ENCODE measurements at regions not wholly inside any gene's neighbourhood (a gene's known extent, or its start where the extent isn't known, plus 50 kb on each side); places are given as distances from the start of the nearest gene placed in this dataset.

DNA sequence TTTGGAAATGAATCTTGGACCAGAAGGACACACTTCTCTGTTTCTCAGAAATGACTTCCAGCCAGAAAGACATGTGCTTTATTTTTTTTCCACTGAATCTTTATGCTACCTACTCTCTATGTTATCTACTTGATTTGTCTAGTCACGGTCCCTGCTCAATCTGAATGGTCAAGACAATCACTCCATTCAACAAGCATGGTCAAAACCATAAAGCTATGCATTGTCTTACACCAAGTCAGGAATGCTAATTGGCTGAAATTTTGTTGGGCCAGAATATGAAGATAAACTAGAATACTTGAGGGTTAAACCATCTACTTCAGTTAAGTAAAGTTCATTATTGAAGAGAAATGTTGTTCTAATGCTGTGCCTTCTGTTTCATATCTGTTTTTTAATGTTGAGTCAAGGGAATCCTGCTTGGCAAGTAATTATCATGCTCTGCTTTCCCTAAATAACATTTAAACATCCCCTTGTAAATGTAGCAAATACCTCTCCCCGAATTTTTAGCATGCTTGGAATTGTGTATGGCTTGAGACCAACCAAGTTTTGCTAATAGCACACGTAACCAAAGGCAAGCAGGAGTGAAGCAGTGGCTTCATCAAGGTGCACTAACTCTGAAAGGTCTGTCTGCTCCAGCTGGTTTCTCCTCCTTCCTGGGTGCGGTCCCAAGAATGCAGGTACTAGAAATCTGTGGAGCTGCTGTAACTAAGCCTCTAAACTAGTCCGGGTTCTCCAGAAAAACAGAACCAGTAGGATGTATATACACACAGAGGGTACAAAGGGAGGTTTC, 190.3 kb upstream of the CDYL start:
- no peak for DNase-seq

- no peak for DNase-seq
Measured at GRCh38 chr6:4584801-4585200, 191.4 kb upstream of the CDYL start.

GRCh38 chr6:4582506-4583417, 193.4 kb upstream of the CDYL start:
- DNase-seq = peak; percentile 76

- DNase-seq = no peak
Measured at GRCh38 chr6:4581468-4582385, 194.5 kb upstream of the CDYL start.

GRCh38 chr6:4580361-4580760, 195.8 kb upstream of the CDYL start:
- DNase-seq = no peak

DNA sequence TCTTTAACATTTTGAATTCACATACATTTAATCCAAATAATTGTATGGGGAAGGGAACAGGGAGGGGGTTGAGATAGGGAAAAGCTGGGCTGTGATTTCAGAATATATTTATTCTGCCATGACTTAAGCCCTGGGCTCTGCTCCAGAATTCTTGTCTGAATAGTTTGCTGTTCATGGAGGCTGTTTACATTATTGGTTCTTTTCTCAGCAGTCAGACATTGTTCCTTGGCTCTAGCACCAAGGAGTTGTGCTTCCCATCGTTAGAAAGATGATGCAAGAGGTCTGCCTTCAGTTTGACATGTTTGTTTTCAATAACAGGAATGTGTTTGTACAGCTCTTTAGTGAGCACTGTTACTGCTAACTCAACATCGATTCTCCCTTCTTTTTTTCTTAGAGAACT, 198.8 kb upstream of the CDYL start:
- no peak for DNase-seq

- DNase-seq = no peak
Measured at GRCh38 chr6:4575714-4576113, 200.5 kb upstream of the CDYL start.

- DNase-seq = no peak
Measured at GRCh38 chr6:4574007-4574406, 202.2 kb upstream of the CDYL start.

DNA sequence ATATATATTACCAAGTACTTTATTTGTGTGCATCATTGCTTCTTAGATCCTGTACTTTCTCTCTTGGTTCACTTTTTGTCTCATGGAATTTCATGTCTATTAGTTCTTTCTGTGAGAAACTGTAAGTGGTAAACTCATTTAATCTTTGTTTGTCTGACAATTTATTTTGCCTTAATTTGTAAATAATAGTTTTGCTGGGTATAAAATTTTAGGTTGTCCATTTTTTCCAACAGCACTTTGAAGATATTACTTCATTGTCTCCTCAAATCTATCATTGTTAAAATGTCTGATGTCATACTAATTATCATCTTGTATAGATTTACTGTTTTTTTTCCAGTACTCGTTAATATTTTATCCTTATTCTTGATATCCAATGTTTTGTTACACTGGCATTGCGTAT, 205.2 kb upstream of the CDYL start:
- no peak for DNase-seq

GRCh38 chr6:4568138-4568537, 208.1 kb upstream of the CDYL start:
- no peak for DNase-seq

DNA sequence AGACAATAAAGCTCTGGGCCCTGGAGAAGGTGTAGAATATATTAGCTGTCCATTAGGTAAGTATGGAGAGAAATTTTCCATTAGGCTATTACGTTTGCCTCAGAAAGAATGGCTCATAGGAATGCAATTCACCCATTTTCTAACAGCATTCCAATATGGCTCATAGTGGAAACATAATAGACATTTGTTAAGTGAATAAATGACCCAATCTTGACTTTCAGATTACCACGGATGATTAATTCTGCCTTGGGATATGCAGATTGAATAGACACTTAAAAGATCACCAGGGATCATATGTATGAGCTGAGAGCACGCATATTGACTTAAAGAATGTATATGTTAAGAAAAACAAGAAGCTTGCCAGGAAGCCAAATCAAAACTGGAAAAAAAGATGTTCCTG, 209.1 kb upstream of the CDYL start:
- no peak for DNase-seq

GRCh38 chr6:4565301-4566250, 210.6 kb upstream of the CDYL start:
- no peak for DNase-seq

GRCh38 chr6:4564801-4565271, 211.4 kb upstream of the CDYL start:
- DNase-seq = no peak

- no peak for DNase-seq
Measured at GRCh38 chr6:4563877-4564276, 212.3 kb upstream of the CDYL start.

DNA sequence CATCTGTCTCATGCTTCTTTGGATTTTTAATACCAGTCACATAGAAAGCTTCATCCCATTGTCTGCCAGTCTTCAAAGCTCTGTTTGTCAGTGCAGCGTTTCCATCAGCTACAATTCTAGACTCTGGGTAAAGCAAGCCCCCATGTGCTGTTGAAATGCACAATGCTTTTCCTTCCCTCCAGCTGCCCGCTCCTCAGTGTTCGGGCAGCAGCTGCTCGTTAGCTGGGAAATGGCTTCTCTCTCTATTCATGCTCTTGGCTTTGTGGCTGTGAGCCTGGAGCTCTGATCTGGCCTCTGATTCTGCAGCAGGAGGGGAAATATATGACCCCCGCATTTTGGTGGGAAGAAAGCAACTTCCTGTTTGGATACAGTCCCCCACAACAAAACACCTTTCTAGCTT, 213.0 kb upstream of the CDYL start:
- DNase-seq = no peak

GRCh38 chr6:4561773-4562400, 214.3 kb upstream of the CDYL start:
- no peak for DNase-seq

GRCh38 chr6:4561078-4561435, 215.1 kb upstream of the CDYL start:
- DNase-seq = no peak

DNA sequence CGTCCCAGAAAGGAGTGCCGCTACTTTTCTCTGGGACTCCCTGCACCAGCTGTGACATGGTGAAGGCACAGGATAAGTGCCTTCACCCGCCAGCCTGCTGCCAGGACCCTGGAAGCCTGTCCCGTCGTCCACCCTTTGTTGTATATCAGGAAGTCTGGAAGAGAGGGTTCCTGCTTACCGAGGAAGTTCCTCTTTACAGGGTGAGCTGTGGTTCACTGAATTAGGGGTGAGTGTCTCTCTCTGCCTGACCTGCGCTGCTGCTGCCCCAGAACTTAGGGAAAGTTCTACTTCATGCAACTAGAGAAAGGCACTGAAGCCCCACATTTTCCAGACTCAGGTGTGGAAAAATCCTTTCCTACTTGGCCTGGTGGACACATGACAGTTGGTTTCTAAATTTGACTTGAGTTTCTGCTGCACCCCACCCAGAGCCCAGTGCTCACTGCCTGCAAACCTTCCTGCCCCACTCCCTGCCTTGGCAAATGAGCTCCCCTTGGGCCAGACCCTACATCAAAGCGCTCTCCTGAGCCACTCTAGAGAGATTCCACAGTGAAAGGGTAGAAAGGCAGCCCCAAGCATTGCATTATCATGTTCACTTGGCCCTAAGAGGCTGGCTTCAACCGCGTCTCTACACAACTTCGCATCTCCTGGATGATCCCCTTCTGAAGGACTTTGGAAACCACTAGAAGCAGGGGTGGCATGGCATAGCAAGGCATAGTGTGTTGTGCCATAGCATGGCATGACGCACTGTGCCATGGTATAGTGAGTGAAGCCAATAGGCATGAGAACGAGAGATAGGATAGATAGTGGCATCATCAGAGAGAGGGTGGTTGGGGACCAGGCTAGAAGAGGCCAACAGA, 215.8 kb upstream of the CDYL start:
- DNase-seq = peak; percentile 19

DNA sequence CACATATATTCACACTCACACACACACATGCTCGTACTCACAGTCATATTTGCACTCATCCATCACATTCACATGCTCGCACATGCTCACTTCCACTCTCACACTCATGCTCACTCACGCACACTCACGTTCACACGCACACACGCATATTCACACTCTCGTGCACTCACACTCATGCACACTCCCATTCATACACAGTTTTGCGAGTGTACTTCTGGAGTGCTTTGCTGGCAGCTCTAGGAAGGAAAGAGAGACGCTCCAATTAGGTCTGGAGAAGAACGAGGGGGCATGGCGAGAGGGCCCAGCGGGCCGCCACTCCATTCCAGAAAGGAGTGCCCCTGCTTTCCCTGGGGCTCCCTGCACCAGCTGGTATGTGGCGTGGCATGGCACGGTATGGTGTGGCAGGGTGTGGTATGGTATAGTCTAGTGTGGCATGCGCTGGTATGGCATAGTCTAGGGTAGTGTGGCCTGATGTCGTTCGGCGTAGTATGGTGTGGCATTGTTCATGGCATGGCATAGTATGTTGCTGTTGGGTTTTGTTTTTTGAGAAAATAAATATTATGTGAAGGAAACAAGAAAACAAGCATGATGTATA, 216.8 kb upstream of the CDYL start:
- no peak for DNase-seq

DNA sequence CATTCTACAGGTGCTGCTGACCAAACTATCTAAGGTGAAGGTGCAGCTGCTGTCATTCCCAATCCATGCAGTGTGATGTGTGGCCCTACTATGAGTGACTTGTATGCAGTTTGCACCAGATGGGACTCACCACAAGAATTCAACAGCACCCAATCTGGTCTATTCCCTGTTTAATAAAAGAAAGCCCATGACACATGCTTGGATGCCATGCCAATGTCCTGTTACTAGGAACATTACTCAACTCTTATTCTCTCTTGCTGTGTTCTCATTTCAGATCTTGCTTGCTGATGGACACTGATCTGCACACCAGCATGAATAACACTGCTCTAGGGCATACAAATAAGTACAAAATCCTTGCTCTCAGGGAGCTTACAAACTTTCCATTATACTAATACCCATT, 221.6 kb upstream of the CDYL start:
- DNase-seq = no peak
